ENCODE measurements at regions not wholly inside any gene's neighbourhood (a gene's known extent, or its start where the extent isn't known, plus 50 kb on each side); places are given as distances from the start of the nearest gene placed in this dataset.

- no peak overlapping the region for H3K4me3 ChIP-seq (ENCODE audit: low read length)
- H3K9me3 ChIP-seq (ENCODE audit: low read depth, low read length): no peaks in the 10 kb centered on the region
- H3K27me3 ChIP-seq (ENCODE audit: insufficient read depth, low read length): no peaks in the 10 kb centered on the region
Observed at GRCh38 chr2:145846982-145847381, 1327.1 kb upstream of the ZEB2 start.

GRCh38 chr2:145845923-145846322, 1326.0 kb upstream of the ZEB2 start:
- no peak overlapping the region for H3K4me3 ChIP-seq (ENCODE audit: low read length)
- no peaks in the 10 kb centered on the region for H3K9me3 ChIP-seq (ENCODE audit: low read depth, low read length)
- H3K4me1 ChIP-seq (ENCODE audit: insufficient read depth, low read length): no peaks in the 10 kb centered on the region
- H3K27me3 ChIP-seq (ENCODE audit: insufficient read depth, low read length): no peaks in the 10 kb centered on the region

More at GRCh38 chr2:145846982-145847381, 1327.1 kb upstream of the ZEB2 start:
- no peaks in the 10 kb centered on the region for H3K4me1 ChIP-seq (ENCODE audit: insufficient read depth, low read length)

GRCh38 chr2:145845207-145845894, 1325.4 kb upstream of the ZEB2 start:
- no peaks in the 10 kb centered on the region for H3K9me3 ChIP-seq (ENCODE audit: low read depth, low read length)
- H3K4me1 ChIP-seq (ENCODE audit: insufficient read depth, low read length): no peaks in the 10 kb centered on the region
- H3K27me3 ChIP-seq (ENCODE audit: insufficient read depth, low read length): no peaks in the 10 kb centered on the region
- no peak overlapping the region for H3K4me3 ChIP-seq (ENCODE audit: low read length)

GRCh38 chr2:145841973-145842372, 1322.1 kb upstream of the ZEB2 start:
- no peaks in the 10 kb centered on the region for H3K27me3 ChIP-seq (ENCODE audit: insufficient read depth, low read length)
- no peaks in the 10 kb centered on the region for H3K9me3 ChIP-seq (ENCODE audit: low read depth, low read length)
- H3K4me3 ChIP-seq (ENCODE audit: low read length): no peak overlapping the region
- H3K4me1 ChIP-seq (ENCODE audit: insufficient read depth, low read length): no peaks in the 10 kb centered on the region

GRCh38 chr2:145836986-145837385, 1317.1 kb upstream of the ZEB2 start:
- H3K4me3 ChIP-seq (ENCODE audit: low read length): no peak overlapping the region
- no peaks in the 10 kb centered on the region for H3K9me3 ChIP-seq (ENCODE audit: low read depth, low read length)
- H3K4me1 ChIP-seq (ENCODE audit: insufficient read depth, low read length): no peaks in the 10 kb centered on the region
- H3K27me3 ChIP-seq (ENCODE audit: insufficient read depth, low read length): no peaks in the 10 kb centered on the region

- H3K27me3 ChIP-seq (ENCODE audit: insufficient read depth, low read length): no peaks in the 10 kb centered on the region
- H3K9me3 ChIP-seq (ENCODE audit: low read depth, low read length): no peaks in the 10 kb centered on the region
- no peak overlapping the region for H3K4me3 ChIP-seq (ENCODE audit: low read length)
- H3K4me1 ChIP-seq (ENCODE audit: insufficient read depth, low read length): no peaks in the 10 kb centered on the region
Observed at GRCh38 chr2:145835665-145836064, 1315.7 kb upstream of the ZEB2 start.

- Histone ChIP-seq H3K4me1 (ENCODE audit: insufficient read depth, low read length) (no peaks in the 10 kb centered on the region), H3K9me3 (ENCODE audit: low read depth, low read length) (no peaks in the 10 kb centered on the region), H3K27me3 (ENCODE audit: insufficient read depth, low read length) (no peaks in the 10 kb centered on the region), H3K4me3 (ENCODE audit: low read length) (no peak overlapping the region)
Observed at GRCh38 chr2:145832681-145833080, 1312.8 kb upstream of the ZEB2 start.

GRCh38 chr2:145829931-145830330, 1310.0 kb upstream of the ZEB2 start:
- Histone ChIP-seq H3K4me3 (ENCODE audit: low read length) (no peak overlapping the region), H3K27me3 (ENCODE audit: insufficient read depth, low read length) (no peaks in the 10 kb centered on the region), H3K4me1 (ENCODE audit: insufficient read depth, low read length) (no peaks in the 10 kb centered on the region), H3K9me3 (ENCODE audit: low read depth, low read length) (no peaks in the 10 kb centered on the region)

GRCh38 chr2:145827235-145827634, 1307.3 kb upstream of the ZEB2 start:
- no peaks in the 10 kb centered on the region for H3K27me3 ChIP-seq (ENCODE audit: insufficient read depth, low read length)
- H3K4me1 ChIP-seq (ENCODE audit: insufficient read depth, low read length): no peaks in the 10 kb centered on the region
- no peaks in the 10 kb centered on the region for H3K9me3 ChIP-seq (ENCODE audit: low read depth, low read length)
- no peak overlapping the region for H3K4me3 ChIP-seq (ENCODE audit: low read length)

- Histone ChIP-seq H3K9me3 (ENCODE audit: low read depth, low read length) (no peaks in the 10 kb centered on the region), H3K4me3 (ENCODE audit: low read length) (no peak overlapping the region)
Observed at GRCh38 chr2:145824384-145824783, 1304.5 kb upstream of the ZEB2 start.

GRCh38 chr2:145822892-145823534, 1303.1 kb upstream of the ZEB2 start:
- Histone ChIP-seq H3K4me3 (ENCODE audit: low read length) (no peak overlapping the region), H3K27me3 (ENCODE audit: insufficient read depth, low read length) (no peaks in the 10 kb centered on the region), H3K9me3 (ENCODE audit: low read depth, low read length) (no peaks in the 10 kb centered on the region), H3K4me1 (ENCODE audit: insufficient read depth, low read length) (no peaks in the 10 kb centered on the region)

More at GRCh38 chr2:145824384-145824783, 1304.5 kb upstream of the ZEB2 start:
- Histone ChIP-seq H3K27me3 (ENCODE audit: insufficient read depth, low read length) (no peaks in the 10 kb centered on the region), H3K4me1 (ENCODE audit: insufficient read depth, low read length) (no peaks in the 10 kb centered on the region)

GRCh38 chr2:145820651-145821050, 1300.7 kb upstream of the ZEB2 start:
- no peak overlapping the region for H3K4me3 ChIP-seq (ENCODE audit: low read length)
- no peaks in the 10 kb centered on the region for H3K4me1 ChIP-seq (ENCODE audit: insufficient read depth, low read length)
- no peaks in the 10 kb centered on the region for H3K27me3 ChIP-seq (ENCODE audit: insufficient read depth, low read length)
- no peaks in the 10 kb centered on the region for H3K9me3 ChIP-seq (ENCODE audit: low read depth, low read length)

GRCh38 chr2:145818890-145819504, 1299.1 kb upstream of the ZEB2 start:
- Histone ChIP-seq H3K4me3 (ENCODE audit: low read length) (no peak overlapping the region), H3K4me1 (ENCODE audit: insufficient read depth, low read length) (no peaks in the 10 kb centered on the region), H3K9me3 (ENCODE audit: low read depth, low read length) (no peaks in the 10 kb centered on the region), H3K27me3 (ENCODE audit: insufficient read depth, low read length) (no peaks in the 10 kb centered on the region)

GRCh38 chr2:145815933-145816332, 1296.0 kb upstream of the ZEB2 start:
- no peaks in the 10 kb centered on the region for H3K27me3 ChIP-seq (ENCODE audit: insufficient read depth, low read length)

GRCh38 chr2:145813481-145813880, 1293.6 kb upstream of the ZEB2 start:
- H3K4me3 ChIP-seq (ENCODE audit: low read length): no peak overlapping the region
- H3K27me3 ChIP-seq (ENCODE audit: insufficient read depth, low read length): no peaks in the 10 kb centered on the region
- H3K9me3 ChIP-seq (ENCODE audit: low read depth, low read length): no peaks in the 10 kb centered on the region
- H3K4me1 ChIP-seq (ENCODE audit: insufficient read depth, low read length): peaks cover 17% of the 10 kb centered on the region

More at GRCh38 chr2:145815933-145816332, 1296.0 kb upstream of the ZEB2 start:
- no peaks in the 10 kb centered on the region for H3K9me3 ChIP-seq (ENCODE audit: low read depth, low read length)
- peaks cover 10% of the 10 kb centered on the region for H3K4me1 ChIP-seq (ENCODE audit: insufficient read depth, low read length)
- no peak overlapping the region for H3K4me3 ChIP-seq (ENCODE audit: low read length)

Data from mononuclear cell (primary cell).